ENCODE measurements at regions not wholly inside any gene's neighbourhood (a gene's known extent, or its start where the extent isn't known, plus 50 kb on each side); places are given as distances from the start of the nearest gene placed in this dataset.
"Not testable (repeated sequence)": the region's sequence is repeated elsewhere in the genome, so short reads cannot be mapped to it uniquely, and the experiment has no call there.

GRCh38 chr12:17357396-17357795 lies 732.6 kb downstream of the RERGL start:
- DNase-seq (ENCODE audit: low read depth), result no peak

GRCh38 chr12:17352164-17352563 lies 737.8 kb downstream of the RERGL start:
- DNase-seq (ENCODE audit: low read depth), result no peak

- DNase-seq (ENCODE audit: low read depth), result no peak
These were observed 741.7 kb downstream of the RERGL start for GRCh38 chr12:17348311-17348710.

- DNase-seq (ENCODE audit: low read depth), result no peak
These were observed 738.7 kb upstream of the LMO3 start for GRCh38 chr12:17344649-17345048.

- no peak for DNase-seq (ENCODE audit: low read depth)
These were observed 736.5 kb upstream of the LMO3 start for GRCh38 chr12:17342381-17342961.

DNA sequence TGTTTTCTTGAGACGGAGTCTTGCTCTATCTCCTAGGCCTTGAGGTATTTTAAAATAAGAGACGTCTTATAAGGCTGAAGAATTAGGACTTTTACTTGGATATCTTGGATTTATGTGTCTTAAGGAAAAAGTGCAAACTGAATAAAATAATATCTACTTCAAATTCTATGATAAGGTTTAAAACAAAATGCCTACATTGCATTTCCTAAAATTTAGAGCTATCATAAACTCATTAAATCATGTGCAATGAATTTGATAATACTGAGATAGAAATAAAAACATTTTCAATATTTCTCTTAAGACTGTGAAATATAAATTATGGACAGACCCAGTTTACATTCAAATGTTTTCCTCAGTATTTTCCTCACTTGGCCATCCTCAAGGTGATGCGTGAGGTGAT lies 729.5 kb upstream of the LMO3 start:
- DNase-seq (ENCODE audit: low read depth), result no peak

GRCh38 chr12:17334784-17335183 lies 728.8 kb upstream of the LMO3 start:
- no peak for DNase-seq (ENCODE audit: low read depth)

DNA sequence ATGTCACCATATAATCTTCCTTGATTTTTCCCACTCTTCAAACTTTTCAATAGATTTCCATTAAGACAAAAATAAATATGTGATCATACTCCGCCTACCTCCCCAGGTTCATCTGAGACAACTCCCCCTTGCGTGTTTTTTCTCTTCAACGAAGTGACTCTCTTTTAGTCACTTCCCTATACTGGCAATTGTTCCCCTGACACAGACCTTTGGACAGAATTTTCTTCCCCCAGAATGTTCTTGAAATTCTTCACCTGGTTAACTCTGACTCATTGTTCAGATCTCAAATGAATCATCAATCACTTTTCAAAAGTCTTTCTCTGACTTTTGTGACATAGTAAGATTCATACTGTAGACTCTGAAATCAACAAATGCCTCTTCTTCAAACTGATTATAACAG lies 727.3 kb upstream of the LMO3 start:
- no peak for DNase-seq (ENCODE audit: low read depth)

DNA sequence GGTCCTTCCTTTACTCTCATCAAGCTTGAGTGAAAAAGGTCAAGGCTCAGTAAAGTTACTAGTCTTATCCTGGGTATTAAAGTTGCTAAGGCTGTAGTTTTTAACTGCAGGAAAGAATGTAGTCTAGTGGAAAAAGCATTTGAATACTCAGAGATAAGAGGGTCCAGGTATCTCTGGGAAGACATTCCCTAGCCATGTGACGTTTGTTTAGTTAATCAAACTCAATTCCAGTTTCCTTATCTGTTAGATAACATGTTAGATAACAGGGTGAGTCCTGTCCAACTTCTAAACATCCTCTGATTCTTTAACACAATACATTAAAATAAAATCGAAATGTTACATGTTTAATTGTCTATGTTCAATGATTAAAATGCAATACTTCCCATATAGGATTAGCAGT lies 720.7 kb upstream of the LMO3 start:
- DNase-seq (ENCODE audit: low read depth), result no peak

- no peak for DNase-seq (ENCODE audit: low read depth)
These were observed 716.1 kb upstream of the LMO3 start for GRCh38 chr12:17322090-17322489.

DNA sequence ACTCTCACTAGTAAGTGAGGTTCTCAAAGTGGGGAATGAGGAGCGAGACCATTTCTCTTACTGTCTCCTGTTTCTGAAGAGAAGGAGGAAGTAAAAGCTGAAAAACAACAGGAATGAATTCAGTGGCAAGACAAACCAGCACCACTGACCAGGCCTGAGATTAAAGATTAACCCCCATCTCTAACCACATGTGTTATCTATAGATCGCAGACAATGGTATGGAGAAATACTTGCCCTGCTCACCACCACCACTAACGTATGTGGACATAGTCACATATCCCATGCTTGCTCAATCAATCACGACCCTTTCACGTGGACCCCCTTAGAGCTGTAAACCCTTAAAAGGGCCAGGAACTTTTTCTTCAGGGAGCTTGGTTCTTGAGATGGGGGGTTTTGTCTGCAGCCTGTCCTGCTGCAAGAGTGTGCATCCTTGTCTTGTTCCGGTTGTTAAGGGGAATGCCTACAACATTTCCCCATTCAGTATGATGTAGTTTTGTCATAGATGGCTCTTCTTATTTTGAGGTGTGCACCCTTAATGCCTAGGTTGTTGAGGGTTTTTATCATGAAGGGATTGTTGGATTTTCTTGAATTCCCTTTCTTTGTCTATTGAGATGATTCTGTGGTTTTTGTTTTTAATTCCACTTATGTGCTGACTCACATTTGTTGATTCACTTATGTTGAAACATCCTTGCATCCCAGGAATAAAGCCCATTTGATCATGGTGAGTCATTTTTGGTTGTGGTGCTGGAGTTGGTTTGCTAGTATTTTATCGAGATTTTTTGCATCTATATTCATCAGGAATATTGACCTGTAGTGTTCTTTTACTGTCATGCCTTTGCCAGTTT lies 698.8 kb upstream of the LMO3 start:
- no peak for DNase-seq (ENCODE audit: low read depth)

DNA sequence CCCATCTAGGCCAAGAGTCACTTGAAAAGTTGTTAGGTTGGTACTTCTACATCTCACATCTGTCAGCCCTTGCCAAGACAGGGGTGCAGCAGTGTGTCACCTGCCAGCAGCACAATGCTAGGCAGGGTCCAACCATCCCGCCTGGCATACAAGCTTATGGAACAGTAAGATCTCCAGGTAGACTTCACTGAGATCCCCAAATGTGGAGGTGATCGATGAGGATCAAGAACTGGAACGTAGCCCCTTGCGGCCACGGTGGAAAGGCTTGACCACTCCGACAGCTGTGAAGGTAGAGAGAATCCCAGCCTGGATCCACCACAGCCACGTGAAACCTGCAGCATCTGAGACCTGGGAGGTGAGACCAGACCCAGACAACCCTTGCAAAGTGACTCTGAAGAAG lies 696.0 kb upstream of the LMO3 start:
- no peak for DNase-seq (ENCODE audit: low read depth)

DNA sequence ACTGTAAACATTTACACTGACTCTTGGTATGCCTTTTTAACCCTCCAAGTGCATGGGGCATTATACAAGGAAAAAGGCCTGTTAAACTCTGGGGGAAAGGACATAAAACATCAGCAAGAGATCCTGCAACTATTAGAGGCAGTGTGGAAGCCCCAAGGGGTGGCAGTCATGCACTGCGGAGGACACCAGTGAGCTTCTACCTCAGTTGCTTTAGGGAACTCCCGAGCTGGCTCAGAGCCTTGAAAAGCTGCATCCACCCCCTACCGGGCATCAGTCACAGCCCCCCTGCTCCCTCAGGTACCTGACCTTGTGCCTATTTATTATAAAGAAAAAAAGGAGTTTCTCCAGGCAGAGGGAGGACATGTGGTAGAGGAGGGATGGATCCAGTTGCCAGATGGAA lies 695.6 kb upstream of the LMO3 start:
- no peak for DNase-seq (ENCODE audit: low read depth)

GRCh38 chr12:17296882-17297281 lies 690.9 kb upstream of the LMO3 start:
- no peak for DNase-seq (ENCODE audit: low read depth)

DNA sequence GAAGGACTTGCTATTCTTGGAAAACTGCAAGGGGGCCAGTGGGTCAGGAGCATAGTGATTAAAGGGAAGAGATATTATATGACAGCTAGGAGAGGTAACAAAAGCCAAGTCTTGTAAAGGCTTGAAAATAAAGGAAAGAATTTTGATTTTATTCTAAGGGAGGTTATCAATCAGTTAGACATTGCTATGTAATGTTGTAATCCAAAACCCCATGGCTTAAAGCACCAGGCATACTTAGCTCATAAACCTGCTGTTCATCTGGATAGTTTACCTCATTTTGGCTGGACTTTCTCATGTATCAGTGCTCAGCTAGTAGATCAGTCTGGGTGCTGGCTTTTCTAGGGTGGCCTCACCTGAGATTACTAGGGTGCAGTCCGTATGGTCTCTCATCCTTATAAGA lies 680.9 kb upstream of the LMO3 start:
- no peak for DNase-seq (ENCODE audit: low read depth)

DNA sequence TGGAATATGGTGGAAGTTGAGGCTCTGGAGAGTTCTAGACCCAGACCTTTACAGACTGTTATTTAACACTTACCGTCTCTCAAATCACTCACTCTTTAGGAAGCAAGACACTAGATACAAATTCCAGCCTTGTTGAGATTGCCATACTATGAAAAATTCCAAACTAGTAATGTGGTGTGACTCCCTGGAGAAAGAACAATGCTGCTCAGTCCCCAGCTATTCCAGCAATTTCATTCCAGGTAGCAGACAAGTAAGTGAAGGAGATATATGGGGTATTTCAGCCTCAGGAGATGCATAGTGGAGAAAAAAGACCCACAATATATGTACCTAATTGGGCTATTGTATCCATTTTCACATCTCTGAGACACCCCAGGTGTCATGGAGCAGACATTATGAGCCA lies 678.9 kb upstream of the LMO3 start:
- no peak for DNase-seq (ENCODE audit: low read depth)

DNA sequence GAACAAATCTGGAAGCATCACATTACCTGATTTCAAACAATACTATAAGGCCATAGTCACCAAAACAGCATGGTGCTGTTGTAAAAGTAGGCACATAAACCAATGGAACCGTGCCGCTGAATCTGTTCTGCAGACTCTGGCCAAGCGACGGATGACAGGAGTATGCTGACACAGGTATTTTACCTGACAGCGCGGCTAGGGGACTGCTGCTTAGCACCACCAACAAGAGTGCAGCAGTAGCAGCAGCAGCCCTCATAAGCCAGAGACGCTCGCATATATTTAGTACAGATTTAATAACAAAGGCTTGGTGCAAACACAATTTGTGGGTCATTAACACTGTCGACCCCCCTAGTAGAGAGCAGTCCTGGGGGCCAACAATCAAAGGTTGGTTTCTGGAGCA lies 677.6 kb upstream of the LMO3 start:
- DNase-seq (ENCODE audit: low read depth), result no peak

DNA sequence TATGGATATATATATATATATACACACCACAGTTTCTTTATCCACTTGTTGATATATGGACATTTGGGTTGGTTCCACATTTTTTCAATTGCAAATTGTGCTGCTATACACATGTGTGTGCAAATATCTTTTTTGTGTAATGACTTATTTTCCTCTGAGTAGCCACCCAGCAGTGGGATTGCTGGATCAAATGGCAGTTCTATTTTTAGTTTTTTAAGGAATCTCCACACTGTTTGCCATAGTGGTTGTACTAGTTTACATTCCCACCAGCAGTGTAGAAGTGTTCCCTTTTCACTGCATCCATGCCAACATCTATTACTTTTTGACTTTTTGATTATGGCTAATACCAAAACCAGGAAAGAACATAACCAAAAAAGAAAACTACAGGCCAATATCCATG lies 676.2 kb upstream of the LMO3 start:
- DNase-seq (ENCODE audit: low read depth), result not testable (repeated sequence)

DNA sequence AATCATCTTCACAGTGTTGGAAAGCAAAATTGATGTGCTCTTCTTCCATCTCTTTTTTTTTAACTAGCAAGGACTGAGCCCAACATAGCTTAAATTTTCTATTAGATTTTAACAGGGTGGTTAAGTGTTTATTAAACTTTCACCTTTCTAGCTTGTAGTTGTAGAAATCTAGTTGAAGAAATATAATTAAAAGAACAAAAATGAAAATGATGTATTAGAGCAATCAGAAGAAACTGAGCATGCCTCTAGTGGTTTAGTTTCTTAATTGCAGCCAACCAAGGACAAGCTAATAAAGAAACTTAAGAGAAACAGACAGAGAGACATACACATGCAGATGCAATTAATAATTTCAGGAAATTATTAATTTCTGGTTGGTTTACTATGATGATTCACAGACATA lies 673.0 kb upstream of the LMO3 start:
- no peak for DNase-seq (ENCODE audit: low read depth)

GRCh38 chr12:17276196-17276595 lies 670.2 kb upstream of the LMO3 start:
- DNase-seq (ENCODE audit: low read depth), result no peak

GRCh38 chr12:17266856-17267255 lies 660.9 kb upstream of the LMO3 start:
- no peak for DNase-seq (ENCODE audit: low read depth)

DNA sequence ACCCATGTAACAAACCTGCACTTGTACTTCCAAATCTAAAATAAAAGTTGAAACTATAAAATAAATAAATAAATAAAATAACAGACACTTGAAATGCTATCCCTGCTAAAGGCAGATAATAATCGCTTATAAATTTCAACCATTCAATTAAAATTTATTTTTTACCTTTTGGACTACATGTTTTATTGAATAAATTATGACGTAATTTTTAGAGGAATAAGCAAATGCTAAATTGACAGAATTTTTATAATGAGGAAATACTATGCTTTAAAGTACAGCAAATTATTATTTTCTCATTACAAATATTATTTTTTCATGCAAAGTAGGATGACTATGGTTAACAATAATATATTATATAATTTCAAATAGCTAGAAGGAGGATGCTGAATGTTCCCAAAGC lies 658.6 kb upstream of the LMO3 start:
- DNase-seq (ENCODE audit: low read depth), result no peak

DNA sequence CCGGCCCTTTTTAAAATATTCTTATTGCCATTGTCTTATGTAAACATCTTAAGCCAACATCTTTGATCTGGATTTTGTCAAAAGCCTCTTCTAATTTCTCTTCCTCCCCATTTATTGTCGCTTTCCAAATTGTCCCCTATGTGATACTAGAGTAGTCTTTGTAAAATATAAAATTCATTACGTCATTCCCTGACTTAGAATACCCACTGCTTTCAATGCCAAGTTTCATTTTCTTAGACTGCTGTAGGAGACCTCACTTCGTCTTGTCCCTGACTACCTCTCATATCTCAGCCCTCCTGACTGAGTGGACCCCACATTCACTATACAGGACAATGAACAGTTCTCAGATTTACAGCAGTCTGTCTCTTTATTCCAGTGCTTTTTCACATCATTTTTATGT lies 633.9 kb upstream of the LMO3 start:
- DNase-seq (ENCODE audit: low read depth), result no peak

DNA sequence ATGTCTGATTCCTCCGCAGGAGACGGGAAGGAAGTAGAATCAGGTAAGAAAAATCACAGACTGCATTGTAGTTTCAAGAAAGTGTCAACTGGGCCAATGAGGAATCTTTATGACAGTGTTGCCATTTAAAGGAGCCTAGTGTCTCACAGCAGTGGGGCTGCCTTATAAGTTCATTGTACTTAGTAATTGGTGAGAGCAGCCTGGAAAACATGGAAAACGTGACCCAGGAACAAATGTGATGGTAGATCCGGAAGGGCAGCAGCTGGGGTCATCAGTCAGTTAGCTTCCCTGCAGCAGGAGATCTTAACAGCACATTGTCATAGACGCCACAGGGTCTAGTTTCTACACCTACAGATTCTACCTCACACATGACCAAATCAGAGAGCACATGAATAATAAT lies 630.0 kb upstream of the LMO3 start:
- no peak for DNase-seq (ENCODE audit: low read depth)
